ENCODE measurements at regions not wholly inside any gene's neighbourhood (a gene's known extent, or its start where the extent isn't known, plus 50 kb on each side); places are given as distances from the start of the nearest gene placed in this dataset.

DNA sequence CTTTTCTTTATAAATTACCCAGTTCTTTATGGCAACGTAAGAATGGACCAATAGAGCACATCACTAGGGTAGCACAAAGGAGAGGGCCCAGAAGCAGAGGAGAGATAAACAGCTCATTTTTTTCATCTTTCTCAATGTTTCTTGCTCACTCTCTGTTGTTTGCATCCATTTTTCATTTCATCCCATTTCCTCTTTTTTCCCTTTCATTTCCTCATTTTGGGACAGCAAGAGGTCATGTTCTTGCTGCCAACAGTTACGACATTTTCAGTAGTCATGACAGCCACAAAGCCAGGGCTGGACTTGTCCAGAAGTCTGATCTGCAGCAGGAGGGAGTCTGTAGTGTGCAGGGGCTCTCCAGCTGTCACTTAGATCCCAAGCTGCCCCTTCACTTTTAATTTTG, 52.7 kb upstream of the CYP1B1 start:
- no peaks in the 10 kb centered on the region for H3K36me3 ChIP-seq
- no peak overlapping the region for H3K27ac ChIP-seq
- no peaks in the 10 kb centered on the region for H3K27me3 ChIP-seq
- peak in 1 of 2 donors; percentile 66 for DNase-seq (ENCODE audit: low read depth in 1 of 2, low spot score in 1 of 2)
- TF ChIP-seq, protein P1, sequence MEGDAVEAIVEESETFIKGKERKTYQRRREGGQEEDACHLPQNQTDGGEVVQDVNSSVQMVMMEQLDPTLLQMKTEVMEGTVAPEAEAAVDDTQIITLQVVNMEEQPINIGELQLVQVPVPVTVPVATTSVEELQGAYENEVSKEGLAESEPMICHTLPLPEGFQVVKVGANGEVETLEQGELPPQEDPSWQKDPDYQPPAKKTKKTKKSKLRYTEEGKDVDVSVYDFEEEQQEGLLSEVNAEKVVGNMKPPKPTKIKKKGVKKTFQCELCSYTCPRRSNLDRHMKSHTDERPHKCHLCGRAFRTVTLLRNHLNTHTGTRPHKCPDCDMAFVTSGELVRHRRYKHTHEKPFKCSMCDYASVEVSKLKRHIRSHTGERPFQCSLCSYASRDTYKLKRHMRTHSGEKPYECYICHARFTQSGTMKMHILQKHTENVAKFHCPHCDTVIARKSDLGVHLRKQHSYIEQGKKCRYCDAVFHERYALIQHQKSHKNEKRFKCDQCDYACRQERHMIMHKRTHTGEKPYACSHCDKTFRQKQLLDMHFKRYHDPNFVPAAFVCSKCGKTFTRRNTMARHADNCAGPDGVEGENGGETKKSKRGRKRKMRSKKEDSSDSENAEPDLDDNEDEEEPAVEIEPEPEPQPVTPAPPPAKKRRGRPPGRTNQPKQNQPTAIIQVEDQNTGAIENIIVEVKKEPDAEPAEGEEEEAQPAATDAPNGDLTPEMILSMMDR (IDR thresholded peaks at IDR 0.05; ENCODE audit: low read depth, low read length) = no peak
- H3K9me3 ChIP-seq (ENCODE audit: low read depth) = no peaks in the 10 kb centered on the region
- H3K4me1 ChIP-seq (ENCODE audit: low read depth) = no peaks in the 10 kb centered on the region
- no peak overlapping the region for H3K4me3 ChIP-seq

GRCh38 chr2:38127277-38127676, 51.3 kb upstream of the CYP1B1 start:
- H3K9me3 ChIP-seq (ENCODE audit: low read depth) = no peaks in the 10 kb centered on the region
- H3K4me3 ChIP-seq = no peak overlapping the region
- no peak overlapping the region for H3K27ac ChIP-seq
- DNase-seq (ENCODE audit: low read depth in 1 of 2, low spot score in 1 of 2) = no peak
- H3K27me3 ChIP-seq = no peaks in the 10 kb centered on the region
- H3K4me1 ChIP-seq (ENCODE audit: low read depth) = no peaks in the 10 kb centered on the region
- no peaks in the 10 kb centered on the region for H3K36me3 ChIP-seq
- TF ChIP-seq, protein P1 (IDR thresholded peaks at IDR 0.05; ENCODE audit: low read depth, low read length) = no peak

DNA sequence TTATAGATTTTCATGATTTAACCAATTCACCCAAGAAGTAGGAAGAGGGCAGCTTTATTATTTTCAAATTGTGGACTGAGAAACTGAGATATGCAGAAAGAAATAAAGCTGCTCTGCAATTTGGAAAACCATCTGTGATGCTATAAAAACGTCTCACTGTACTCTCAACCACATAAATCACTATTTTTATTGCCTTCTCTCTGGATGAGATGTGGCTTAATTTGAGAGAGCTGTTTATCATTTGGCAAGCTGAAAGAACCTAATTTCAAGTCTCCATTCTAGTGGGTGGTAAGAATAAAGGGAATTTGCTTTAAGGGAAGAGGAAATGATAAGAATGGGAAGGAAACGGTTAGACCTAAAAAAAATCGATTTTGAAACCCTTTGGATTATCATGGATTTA, 49.9 kb upstream of the CYP1B1 start:
- Histone ChIP-seq H3K27ac (no peak overlapping the region), H3K4me3 (no peak overlapping the region), H3K27me3 (no peaks in the 10 kb centered on the region), H3K9me3 (ENCODE audit: low read depth) (no peaks in the 10 kb centered on the region), H3K4me1 (ENCODE audit: low read depth) (no peaks in the 10 kb centered on the region), H3K36me3 (no peaks in the 10 kb centered on the region)
- DNase-seq (ENCODE audit: low read depth in 1 of 2, low spot score in 1 of 2) = no peak
- TF ChIP-seq, protein P1 (IDR thresholded peaks at IDR 0.05; ENCODE audit: low read depth, low read length) = no peak

All from cardiac muscle cell (in vitro differentiated cells and primary cell).